Vagina (tissue), 2 donors: ENCODE measurements at regions not wholly inside any gene's neighbourhood (a gene's known extent, or its start where the extent isn't known, plus 50 kb on each side); places are given as distances from the start of the nearest gene placed in this dataset.

Experiments used
- DNase-seq, 2 donors: peaks; one replicate each; pipeline ENCODE4 v3.0.0-alpha.2; 2017; ENCODE audit errors: extremely low spot score in 2 of 2
- H3K27ac ChIP-seq: fragments of 200-600 bp; sonication (generic); one replicate; pipeline ENCODE4 v1.5.1; 2019
- H3K27me3 ChIP-seq: fragments of 200-600 bp; sonication (generic); one replicate; pipeline ENCODE4 v1.5.1; 2019
- H3K36me3 ChIP-seq, 2 donors: fragments of 200-600 bp; sonication (generic); one replicate each; pipeline ENCODE4 v1.5.1; 2017 to 2019
- H3K4me1 ChIP-seq: fragments of 200-600 bp; sonication (generic); one replicate; pipeline ENCODE4 v1.5.1; 2019
- H3K4me3 ChIP-seq, 2 donors: fragments of 200-600 bp; sonication (generic); 1 replicate in 1 of 2; 2 replicates in 1 of 2; pipeline ENCODE4 v1.5.1; 2016 to 2019
- H3K9me3 ChIP-seq: fragments of 200-600 bp; sonication (generic); one replicate; pipeline ENCODE4 v1.5.1; 2019
- POLR2A ChIP-seq, 2 donors: fragments of 450-650 bp; IDR thresholded peaks; one replicate each; pipeline ENCODE4 v1.6.1; 2017; ENCODE audit warnings: antibody characterized with exemption in 2 of 2, mild to moderate bottlenecking in 2 of 2, moderate library complexity in 2 of 2
- POLR2AphosphoS5 ChIP-seq, 2 donors: sonication (generic); formaldehyde crosslinking; IDR thresholded peaks; one replicate each; pipeline ENCODE4 v1.9.0; 2017; ENCODE audit warnings: antibody characterized with exemption in 2 of 2, mild to moderate bottlenecking in 2 of 2, low read depth in 1 of 2; ENCODE audit not compliant: insufficient read depth in 1 of 2
- intact Hi-C: fragments of 100-400 bp; cut with DNase I; formaldehyde crosslinking; loops from one replicate; pipeline ENCODE4 v1.15.1; 2023
- TF ChIP-seq, protein P1 (sequence below), 3 experiments: fragments of 450-650 bp in 2 of 3; fragments of 200-600 bp in 1 of 3; sonication (generic) in 1 of 3; IDR thresholded peaks; one replicate each; pipeline ENCODE4 v1.5.1; 2017 to 2019; ENCODE audit warnings: antibody characterized with exemption in 3 of 3, mild to moderate bottlenecking in 2 of 3, moderate library complexity in 2 of 3

DNA sequence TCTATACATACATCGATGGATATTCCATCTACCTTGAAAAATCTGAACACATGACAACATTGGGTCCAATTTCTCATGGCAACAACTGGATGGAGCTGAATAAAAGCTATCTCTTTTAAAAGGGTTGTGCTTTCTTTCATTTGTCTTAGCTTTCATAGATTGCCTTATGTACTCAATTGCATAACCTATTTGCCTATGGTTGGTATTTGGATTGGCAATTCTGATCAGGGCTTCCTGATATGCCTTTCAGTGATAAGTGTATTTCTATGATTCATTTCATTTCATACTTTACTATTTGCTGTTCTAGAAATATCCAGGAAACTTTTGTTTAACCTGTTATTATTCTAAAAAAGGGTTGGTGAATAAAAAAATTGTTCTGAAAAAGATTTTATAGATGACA lies 509.9 kb downstream of the GRXCR1 start:
- Histone ChIP-seq H3K4me3 (no peak overlapping the region), H3K9me3 (no peaks in the 10 kb centered on the region), H3K4me1 (no peaks in the 10 kb centered on the region), H3K27me3 (no peaks in the 10 kb centered on the region), H3K27ac (no peak overlapping the region), H3K36me3 (no peaks in the 10 kb centered on the region)
- intact Hi-C loops, result no loop called here
- TF ChIP-seq, protein P1, sequence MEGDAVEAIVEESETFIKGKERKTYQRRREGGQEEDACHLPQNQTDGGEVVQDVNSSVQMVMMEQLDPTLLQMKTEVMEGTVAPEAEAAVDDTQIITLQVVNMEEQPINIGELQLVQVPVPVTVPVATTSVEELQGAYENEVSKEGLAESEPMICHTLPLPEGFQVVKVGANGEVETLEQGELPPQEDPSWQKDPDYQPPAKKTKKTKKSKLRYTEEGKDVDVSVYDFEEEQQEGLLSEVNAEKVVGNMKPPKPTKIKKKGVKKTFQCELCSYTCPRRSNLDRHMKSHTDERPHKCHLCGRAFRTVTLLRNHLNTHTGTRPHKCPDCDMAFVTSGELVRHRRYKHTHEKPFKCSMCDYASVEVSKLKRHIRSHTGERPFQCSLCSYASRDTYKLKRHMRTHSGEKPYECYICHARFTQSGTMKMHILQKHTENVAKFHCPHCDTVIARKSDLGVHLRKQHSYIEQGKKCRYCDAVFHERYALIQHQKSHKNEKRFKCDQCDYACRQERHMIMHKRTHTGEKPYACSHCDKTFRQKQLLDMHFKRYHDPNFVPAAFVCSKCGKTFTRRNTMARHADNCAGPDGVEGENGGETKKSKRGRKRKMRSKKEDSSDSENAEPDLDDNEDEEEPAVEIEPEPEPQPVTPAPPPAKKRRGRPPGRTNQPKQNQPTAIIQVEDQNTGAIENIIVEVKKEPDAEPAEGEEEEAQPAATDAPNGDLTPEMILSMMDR (IDR thresholded peaks at IDR 0.05), result no peak
- TF ChIP-seq POLR2A (IDR thresholded peaks at IDR 0.05) (no peak), POLR2AphosphoS5 (IDR thresholded peaks at IDR 0.05; ENCODE audit: insufficient read depth in 1 of 2, low read depth in 1 of 2) (no peak)
- DNase-seq, result no peak

DNA sequence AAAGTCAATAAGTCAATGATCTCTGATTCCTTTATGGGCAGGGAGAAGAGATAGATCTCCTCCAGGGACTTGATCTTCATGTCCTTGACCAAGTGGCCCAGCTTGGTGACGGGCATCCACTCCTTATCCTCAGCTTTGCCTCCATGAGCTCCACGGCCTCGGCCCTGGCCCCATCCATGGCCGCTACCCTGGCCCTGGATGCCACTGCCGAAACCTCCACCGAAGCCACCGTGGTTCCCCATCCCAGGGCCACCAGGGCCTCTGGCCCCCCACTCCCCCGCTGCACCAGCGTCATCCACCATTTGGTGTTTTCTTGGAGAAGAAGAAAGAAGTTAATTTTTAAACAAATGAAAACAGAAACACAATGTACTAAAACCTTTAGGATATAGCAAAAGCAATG lies 518.1 kb downstream of the GRXCR1 start:
- Histone ChIP-seq H3K36me3 (no peaks in the 10 kb centered on the region), H3K9me3 (no peaks in the 10 kb centered on the region), H3K4me3 (no peak overlapping the region), H3K27me3 (no peaks in the 10 kb centered on the region), H3K4me1 (no peaks in the 10 kb centered on the region), H3K27ac (no peak overlapping the region)
- intact Hi-C loops, result loop anchor here (10.0 kb wide), 1 partner anchor 64 kb away; no protein-coding TSS in a partner anchor
- no peak for DNase-seq
- TF ChIP-seq, protein P1 (IDR thresholded peaks at IDR 0.05), result no peak
- no peak for TF ChIP-seq POLR2A (IDR thresholded peaks at IDR 0.05)

DNA sequence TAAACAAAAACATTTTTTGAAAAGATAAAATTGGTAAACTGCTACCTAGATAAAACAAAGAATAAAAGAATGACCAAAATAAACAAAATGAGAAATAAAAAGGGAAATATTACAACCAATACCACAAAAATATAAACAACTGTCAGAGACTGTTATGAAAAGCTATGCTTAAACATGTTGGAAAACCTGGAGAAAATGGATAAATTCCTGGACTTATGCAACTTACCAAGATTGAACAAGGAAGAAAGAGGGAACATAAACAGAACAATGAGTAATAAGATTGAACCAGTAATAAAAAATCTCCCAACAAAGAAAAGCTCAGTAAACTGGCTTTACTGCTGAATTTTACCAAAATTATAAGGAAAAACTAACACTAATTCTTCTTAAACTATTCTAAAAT lies 518.7 kb downstream of the GRXCR1 start:
- Histone ChIP-seq H3K4me3 (no peak overlapping the region), H3K4me1 (no peaks in the 10 kb centered on the region), H3K27ac (no peak overlapping the region), H3K9me3 (no peaks in the 10 kb centered on the region), H3K36me3 (no peaks in the 10 kb centered on the region), H3K27me3 (no peaks in the 10 kb centered on the region)
- no peak for DNase-seq
- no peak for TF ChIP-seq POLR2A (IDR thresholded peaks at IDR 0.05)
- TF ChIP-seq POLR2AphosphoS5 (IDR thresholded peaks at IDR 0.05; ENCODE audit: insufficient read depth in 1 of 2, low read depth in 1 of 2), result no peak
- TF ChIP-seq, protein P1 (IDR thresholded peaks at IDR 0.05), result no peak
- intact Hi-C loops, result loop anchor here (10.0 kb wide), 1 partner anchor 64 kb away; no protein-coding TSS in a partner anchor

DNA sequence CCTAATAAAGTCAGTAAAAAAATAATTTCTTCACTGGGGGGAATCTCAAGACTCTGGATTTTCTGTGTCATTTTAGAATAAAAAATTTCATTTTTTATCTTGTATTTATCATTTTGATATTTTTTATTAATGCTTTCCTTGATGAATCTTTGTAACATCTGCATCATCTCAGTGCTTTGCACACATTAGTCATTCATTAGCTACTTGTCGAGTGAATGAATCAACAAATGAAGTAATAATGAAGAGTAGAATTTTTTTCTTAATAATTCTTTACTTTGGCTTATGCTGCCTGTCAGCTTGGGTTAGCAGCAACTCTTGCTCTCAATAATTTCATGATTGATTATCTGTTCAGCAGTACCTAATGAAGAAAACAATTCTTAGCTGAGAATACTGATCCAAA lies 530.8 kb downstream of the GRXCR1 start:
- TF ChIP-seq POLR2A (IDR thresholded peaks at IDR 0.05) (no peak), POLR2AphosphoS5 (IDR thresholded peaks at IDR 0.05; ENCODE audit: insufficient read depth in 1 of 2, low read depth in 1 of 2) (no peak)
- TF ChIP-seq, protein P1 (IDR thresholded peaks at IDR 0.05), result no peak

DNA sequence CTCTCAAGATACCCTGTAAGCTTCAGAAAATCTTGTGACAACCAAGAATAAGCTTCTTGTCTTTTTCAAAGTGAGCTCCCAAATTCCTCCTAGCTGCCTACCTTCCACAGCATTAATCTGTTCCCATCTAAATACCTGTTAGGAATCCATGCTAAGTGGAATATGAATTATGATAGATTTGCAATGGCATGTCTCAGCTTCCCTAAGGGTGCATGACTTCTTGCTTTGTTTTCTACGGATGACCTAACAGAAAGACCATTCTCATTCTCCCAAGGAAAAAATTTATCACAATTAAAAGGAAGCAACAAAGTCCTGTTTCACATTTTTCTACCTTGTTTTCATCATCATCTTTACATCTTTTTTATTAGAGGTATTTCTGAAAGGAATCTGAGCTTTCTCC lies 532.7 kb downstream of the GRXCR1 start:
- intact Hi-C loops, result no loop called here
- Histone ChIP-seq H3K27ac (no peak overlapping the region), H3K27me3 (no peaks in the 10 kb centered on the region), H3K9me3 (no peaks in the 10 kb centered on the region), H3K36me3 (no peaks in the 10 kb centered on the region), H3K4me1 (no peaks in the 10 kb centered on the region), H3K4me3 (no peak overlapping the region)
- no peak for TF ChIP-seq POLR2AphosphoS5 (IDR thresholded peaks at IDR 0.05; ENCODE audit: insufficient read depth in 1 of 2, low read depth in 1 of 2)
- no peak for DNase-seq

More for the DNA sequence above, 530.8 kb downstream of the GRXCR1 start:
- Histone ChIP-seq H3K36me3 (no peaks in the 10 kb centered on the region), H3K4me3 (no peak overlapping the region), H3K9me3 (no peaks in the 10 kb centered on the region), H3K27ac (no peak overlapping the region), H3K4me1 (no peaks in the 10 kb centered on the region), H3K27me3 (no peaks in the 10 kb centered on the region)
- intact Hi-C loops, result no loop called here
- DNase-seq, result no peak

DNA sequence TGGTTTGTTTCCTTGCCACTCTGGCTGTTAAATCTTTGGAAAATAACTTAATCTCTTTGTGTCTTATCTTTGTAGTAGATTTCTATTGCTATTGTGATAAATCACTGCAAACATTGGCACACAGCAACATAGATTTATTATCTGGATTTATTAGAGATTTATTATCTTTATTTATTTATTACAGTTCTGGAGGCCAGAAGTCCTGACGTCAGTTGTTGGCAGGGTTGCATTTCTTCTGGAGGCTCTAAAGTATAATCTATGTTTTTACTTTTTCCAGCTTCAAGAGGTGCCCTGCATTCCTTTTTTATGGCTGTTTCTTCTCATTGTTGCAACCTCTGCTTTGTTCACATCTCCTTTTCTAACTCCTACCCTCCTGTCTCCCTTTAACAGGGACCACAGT lies 542.8 kb downstream of the GRXCR1 start:
- Histone ChIP-seq H3K4me1 (no peaks in the 10 kb centered on the region), H3K27me3 (no peaks in the 10 kb centered on the region), H3K4me3 (no peak overlapping the region), H3K27ac (no peak overlapping the region), H3K9me3 (no peaks in the 10 kb centered on the region), H3K36me3 (no peaks in the 10 kb centered on the region)
- no peak for TF ChIP-seq POLR2A (IDR thresholded peaks at IDR 0.05)
- TF ChIP-seq, protein P1 (IDR thresholded peaks at IDR 0.05), result no peak
- no peak for TF ChIP-seq POLR2AphosphoS5 (IDR thresholded peaks at IDR 0.05; ENCODE audit: insufficient read depth in 1 of 2, low read depth in 1 of 2)
- no peak for DNase-seq
- intact Hi-C loops, result no loop called here
